HG03064 (cell line): ENCODE measurements at regions not wholly inside any gene's neighbourhood (a gene's known extent, or its start where the extent isn't known, plus 50 kb on each side); places are given as distances from the start of the nearest gene placed in this dataset.
"Not testable (repeated sequence)": the region's sequence is repeated elsewhere in the genome, so short reads cannot be mapped to it uniquely, and the experiment has no call there.

Experiments
- ATAC-seq: cut with Tn5 transposase; IDR thresholded peaks from one replicate; pipeline ENCODE4 v1.9.1; 2021; ENCODE audit warnings: low read depth; ENCODE audit not compliant: unreplicated experiment

GRCh38 chr3:8328967-8329366 is 172.7 kb upstream of the LMCD1 start:
- ATAC-seq: no peak

GRCh38 chr3:8329598-8329997 is 172.0 kb upstream of the LMCD1 start:
- ATAC-seq: no peak

- ATAC-seq: no peak
Measured at GRCh38 chr3:8336456-8336855, 165.2 kb upstream of the LMCD1 start.

- no peak for ATAC-seq
Measured at GRCh38 chr3:8338424-8338823, 163.2 kb upstream of the LMCD1 start.

- no peak for ATAC-seq
Measured at GRCh38 chr3:8341821-8342247, 159.8 kb upstream of the LMCD1 start.

GRCh38 chr3:8343058-8343457 is 158.6 kb upstream of the LMCD1 start:
- ATAC-seq: no peak

GRCh38 chr3:8345398-8345797 is 156.2 kb upstream of the LMCD1 start:
- no peak for ATAC-seq

- no peak for ATAC-seq
Measured at GRCh38 chr3:8348076-8348475, 153.5 kb upstream of the LMCD1 start.

GRCh38 chr3:8352475-8352874 is 149.1 kb upstream of the LMCD1 start:
- no peak for ATAC-seq

GRCh38 chr3:8353364-8353763 is 148.3 kb upstream of the LMCD1 start:
- no peak for ATAC-seq

- ATAC-seq: no peak
Measured at GRCh38 chr3:8355346-8355745, 146.3 kb upstream of the LMCD1 start.

GRCh38 chr3:8356066-8356465 is 145.6 kb upstream of the LMCD1 start:
- ATAC-seq: not testable (repeated sequence)

- no peak for ATAC-seq
Measured at GRCh38 chr3:8357859-8358258, 143.8 kb upstream of the LMCD1 start.

GRCh38 chr3:8359133-8359532 is 142.5 kb upstream of the LMCD1 start:
- ATAC-seq: no peak

GRCh38 chr3:8363200-8363599 is 138.4 kb upstream of the LMCD1 start:
- no peak for ATAC-seq

- no peak for ATAC-seq
Measured at GRCh38 chr3:8365541-8365940, 136.1 kb upstream of the LMCD1 start.

GRCh38 chr3:8366219-8366810 is 135.3 kb upstream of the LMCD1 start:
- no peak for ATAC-seq

GRCh38 chr3:8368598-8368997 is 133.0 kb upstream of the LMCD1 start:
- ATAC-seq: no peak

GRCh38 chr3:8369638-8370037 is 132.0 kb upstream of the LMCD1 start:
- ATAC-seq: no peak

- no peak for ATAC-seq
Measured at GRCh38 chr3:8371085-8371551, 130.5 kb upstream of the LMCD1 start.

- no peak for ATAC-seq
Measured at GRCh38 chr3:8371960-8372463, 129.6 kb upstream of the LMCD1 start.

GRCh38 chr3:8380904-8381704 is 120.5 kb upstream of the LMCD1 start:
- no peak for ATAC-seq
